GM19455 (cell line): ENCODE measurements at regions not wholly inside any gene's neighbourhood (a gene's known extent, or its start where the extent isn't known, plus 50 kb on each side); places are given as distances from the start of the nearest gene placed in this dataset.

Source experiments
- ATAC-seq: cut with Tn5 transposase; IDR thresholded peaks from one replicate; pipeline ENCODE4 v1.9.1; 2021; ENCODE audit not compliant: unreplicated experiment

- ATAC-seq, result no peak
Observed at GRCh38 chr4:167652267-167652666, 418.0 kb upstream of the SPOCK3 start.

- no peak for ATAC-seq
Observed at GRCh38 chr4:167688660-167689142, 403.6 kb upstream of the ANXA10 start.

- ATAC-seq, result no peak
Observed at GRCh38 chr4:167702391-167702790, 389.9 kb upstream of the ANXA10 start.

- ATAC-seq, result no peak
Observed at GRCh38 chr4:167711517-167711916, 380.8 kb upstream of the ANXA10 start.

GRCh38 chr4:167713756-167714155 lies 378.6 kb upstream of the ANXA10 start:
- ATAC-seq, result no peak

- no peak for ATAC-seq
Observed at GRCh38 chr4:167715176-167715575, 377.2 kb upstream of the ANXA10 start.

- no peak for ATAC-seq
Observed at GRCh38 chr4:167717495-167717894, 374.8 kb upstream of the ANXA10 start.

GRCh38 chr4:167721617-167722486 lies 370.5 kb upstream of the ANXA10 start:
- no peak for ATAC-seq

- ATAC-seq, result no peak
Observed at GRCh38 chr4:167722487-167722808, 369.9 kb upstream of the ANXA10 start.

- no peak for ATAC-seq
Observed at GRCh38 chr4:167724941-167725340, 367.4 kb upstream of the ANXA10 start.

GRCh38 chr4:167730769-167731168 lies 361.6 kb upstream of the ANXA10 start:
- no peak for ATAC-seq

GRCh38 chr4:167745024-167745687 lies 347.2 kb upstream of the ANXA10 start:
- no peak for ATAC-seq

- no peak for ATAC-seq
Observed at GRCh38 chr4:167767281-167767680, 325.1 kb upstream of the ANXA10 start.

- ATAC-seq, result no peak
Observed at GRCh38 chr4:167774646-167775045, 317.7 kb upstream of the ANXA10 start.

- no peak for ATAC-seq
Observed at GRCh38 chr4:167775375-167775774, 317.0 kb upstream of the ANXA10 start.

GRCh38 chr4:167779280-167779679 lies 313.1 kb upstream of the ANXA10 start:
- no peak for ATAC-seq

- no peak for ATAC-seq
Observed at GRCh38 chr4:167779864-167780263, 312.5 kb upstream of the ANXA10 start.

GRCh38 chr4:167784826-167785225 lies 307.5 kb upstream of the ANXA10 start:
- no peak for ATAC-seq

- ATAC-seq, result no peak
Observed at GRCh38 chr4:167785523-167785922, 306.8 kb upstream of the ANXA10 start.

- no peak for ATAC-seq
Observed at GRCh38 chr4:167786504-167786903, 305.8 kb upstream of the ANXA10 start.

GRCh38 chr4:167787231-167787630 lies 305.1 kb upstream of the ANXA10 start:
- no peak for ATAC-seq

- no peak for ATAC-seq
Observed at GRCh38 chr4:167802463-167803212, 289.7 kb upstream of the ANXA10 start.
